Chondrocyte (in vitro differentiated cells): ENCODE measurements at regions not wholly inside any gene's neighbourhood (a gene's known extent, or its start where the extent isn't known, plus 50 kb on each side); places are given as distances from the start of the nearest gene placed in this dataset.

Experiments
- DNase-seq: peaks from one replicate; pipeline ENCODE4 v3.0.0; 2021; ENCODE audit warnings: mixed read lengths, low spot score
- H3K27ac Mint-ChIP-seq: one replicate; pipeline ENCODE4 v1.8.0; 2021; ENCODE audit warnings: mild to moderate bottlenecking, moderate library complexity, mixed read lengths; ENCODE audit not compliant: unreplicated experiment
- H3K27me3 Mint-ChIP-seq: 2 replicates; pipeline ENCODE4 v1.8.0; 2021; ENCODE audit warnings: low read depth, mixed read lengths
- H3K36me3 Mint-ChIP-seq: 2 replicates; pipeline ENCODE4 v1.8.0; 2021; ENCODE audit warnings: low read depth, mixed read lengths
- H3K4me1 Mint-ChIP-seq: 2 replicates; pipeline ENCODE4 v1.8.0; 2021; ENCODE audit warnings: low read depth, mild to moderate bottlenecking, mixed read lengths
- H3K4me3 Mint-ChIP-seq: one replicate; pipeline ENCODE4 v1.8.0; 2021; ENCODE audit warnings: mild to moderate bottlenecking, moderate library complexity, mixed read lengths; ENCODE audit not compliant: unreplicated experiment
- H3K9me3 Mint-ChIP-seq: 2 replicates; pipeline ENCODE4 v1.8.0; 2021; ENCODE audit warnings: low read depth, mixed read lengths
- TF ChIP-seq, protein P1 (sequence below): fragments of 200-600 bp; sonication (generic); IDR thresholded peaks from 2 replicates; pipeline ENCODE4 v1.5.0; 2021; ENCODE audit warnings: antibody characterized with exemption, mild to moderate bottlenecking, moderate library complexity

DNA sequence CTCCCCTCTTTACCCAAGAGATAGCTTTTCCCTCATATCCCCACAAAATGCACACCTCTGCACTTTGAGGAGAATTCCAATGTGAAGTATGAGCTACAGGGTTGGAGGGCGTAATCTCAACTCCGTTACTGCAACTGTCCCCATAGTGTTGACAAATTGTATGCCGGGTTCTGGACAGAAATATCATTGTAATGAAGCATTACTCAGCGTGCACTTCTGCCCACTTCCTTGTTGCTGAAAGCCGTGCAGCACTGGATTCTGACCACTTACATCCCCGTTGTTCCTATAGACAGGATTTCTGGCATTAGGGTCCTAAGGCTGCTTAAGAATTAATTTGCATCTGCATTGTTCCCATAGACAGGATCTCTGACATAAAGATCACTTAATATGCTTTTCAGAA lies 205.6 kb downstream of the RHOU start:
- peaks cover 5% of the 10 kb centered on the region for H3K27me3 Mint-ChIP-seq
- H3K4me3 Mint-ChIP-seq = no peak overlapping the region
- H3K27ac Mint-ChIP-seq = no peak overlapping the region
- TF ChIP-seq, protein P1, sequence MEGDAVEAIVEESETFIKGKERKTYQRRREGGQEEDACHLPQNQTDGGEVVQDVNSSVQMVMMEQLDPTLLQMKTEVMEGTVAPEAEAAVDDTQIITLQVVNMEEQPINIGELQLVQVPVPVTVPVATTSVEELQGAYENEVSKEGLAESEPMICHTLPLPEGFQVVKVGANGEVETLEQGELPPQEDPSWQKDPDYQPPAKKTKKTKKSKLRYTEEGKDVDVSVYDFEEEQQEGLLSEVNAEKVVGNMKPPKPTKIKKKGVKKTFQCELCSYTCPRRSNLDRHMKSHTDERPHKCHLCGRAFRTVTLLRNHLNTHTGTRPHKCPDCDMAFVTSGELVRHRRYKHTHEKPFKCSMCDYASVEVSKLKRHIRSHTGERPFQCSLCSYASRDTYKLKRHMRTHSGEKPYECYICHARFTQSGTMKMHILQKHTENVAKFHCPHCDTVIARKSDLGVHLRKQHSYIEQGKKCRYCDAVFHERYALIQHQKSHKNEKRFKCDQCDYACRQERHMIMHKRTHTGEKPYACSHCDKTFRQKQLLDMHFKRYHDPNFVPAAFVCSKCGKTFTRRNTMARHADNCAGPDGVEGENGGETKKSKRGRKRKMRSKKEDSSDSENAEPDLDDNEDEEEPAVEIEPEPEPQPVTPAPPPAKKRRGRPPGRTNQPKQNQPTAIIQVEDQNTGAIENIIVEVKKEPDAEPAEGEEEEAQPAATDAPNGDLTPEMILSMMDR = no peak
- peaks cover 14% of the 10 kb centered on the region for H3K4me1 Mint-ChIP-seq
- no peak for DNase-seq
- no peaks in the 10 kb centered on the region for H3K9me3 Mint-ChIP-seq
- no peaks in the 10 kb centered on the region for H3K36me3 Mint-ChIP-seq

DNA sequence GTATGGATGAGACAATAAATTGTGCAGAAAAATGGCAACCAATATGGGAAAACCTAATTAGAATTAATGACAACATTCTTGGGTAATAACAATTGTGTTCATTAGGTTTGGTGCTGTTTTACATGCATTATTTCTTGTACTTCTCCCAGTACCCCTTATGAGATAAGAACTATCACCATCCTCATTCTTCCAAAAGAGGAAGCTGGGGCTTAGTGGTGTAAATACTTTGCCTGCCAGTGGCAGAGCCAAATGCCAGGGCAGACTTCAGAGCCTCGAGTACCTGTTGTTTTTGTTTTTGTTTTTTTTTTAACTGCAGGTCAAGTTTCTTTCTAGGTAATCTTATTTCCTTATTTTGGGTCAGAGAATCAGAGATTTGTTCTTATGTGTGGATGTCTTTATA lies 206.4 kb downstream of the RHOU start:
- DNase-seq = no peak
- TF ChIP-seq, protein P1 = no peak
- Mint-ChIP-seq H3K9me3 (no peaks in the 10 kb centered on the region), H3K27me3 (peaks cover 5% of the 10 kb centered on the region), H3K4me3 (no peak overlapping the region), H3K36me3 (no peaks in the 10 kb centered on the region), H3K27ac (no peak overlapping the region), H3K4me1 (peaks cover 14% of the 10 kb centered on the region)

DNA sequence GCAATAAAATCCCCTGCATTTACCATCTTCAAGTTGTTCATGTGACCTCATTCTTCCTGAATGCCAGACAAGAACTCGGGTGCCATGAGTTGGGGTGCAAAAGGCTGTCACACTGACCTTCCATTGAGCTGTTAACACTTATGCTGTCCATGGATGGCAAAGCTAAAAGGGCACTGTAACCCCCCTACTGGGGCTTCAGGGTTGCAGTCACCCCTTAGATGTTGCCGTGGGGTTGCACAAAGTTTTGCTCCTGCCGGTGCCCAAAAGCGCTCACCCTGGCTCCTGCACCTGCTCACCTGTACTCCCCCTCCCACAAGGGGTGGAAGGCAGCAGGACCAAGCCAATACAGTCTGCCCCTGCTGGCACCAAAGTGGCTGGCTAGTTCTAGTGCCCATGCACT lies 208.2 kb downstream of the RHOU start:
- no peak overlapping the region for H3K4me3 Mint-ChIP-seq

DNA sequence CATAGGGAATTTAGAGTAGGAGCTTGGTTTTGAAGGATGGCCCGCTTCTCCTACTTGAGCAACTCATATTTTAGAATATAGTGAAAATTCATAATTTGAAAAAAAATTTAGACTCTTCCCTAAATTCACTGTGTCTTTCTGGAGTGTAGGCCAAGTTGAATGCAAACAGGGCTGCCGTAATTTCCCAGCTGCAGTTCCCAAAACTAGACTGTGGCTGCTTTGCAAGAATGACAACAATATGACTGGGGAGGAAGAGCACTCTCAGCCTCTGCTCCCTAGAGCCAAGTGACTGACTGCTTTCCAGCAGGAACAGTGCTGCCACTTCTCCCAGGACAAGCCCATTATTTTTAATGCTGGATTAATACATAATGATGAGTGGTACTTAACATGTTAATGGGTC lies 209.0 kb downstream of the RHOU start:
- TF ChIP-seq, protein P1 = no peak
- no peak overlapping the region for H3K27ac Mint-ChIP-seq
- no peaks in the 10 kb centered on the region for H3K4me1 Mint-ChIP-seq
- H3K4me3 Mint-ChIP-seq = no peak overlapping the region
- peaks cover 5% of the 10 kb centered on the region for H3K27me3 Mint-ChIP-seq
- H3K36me3 Mint-ChIP-seq = no peaks in the 10 kb centered on the region
- no peak for DNase-seq
- no peaks in the 10 kb centered on the region for H3K9me3 Mint-ChIP-seq

More for the DNA sequence above, 208.2 kb downstream of the RHOU start:
- DNase-seq = no peak
- TF ChIP-seq, protein P1 = no peak
- H3K27me3 Mint-ChIP-seq = peaks cover 5% of the 10 kb centered on the region
- H3K27ac Mint-ChIP-seq = no peak overlapping the region
- H3K4me1 Mint-ChIP-seq = peaks cover 3% of the 10 kb centered on the region
- no peaks in the 10 kb centered on the region for H3K9me3 Mint-ChIP-seq
- no peaks in the 10 kb centered on the region for H3K36me3 Mint-ChIP-seq

DNA sequence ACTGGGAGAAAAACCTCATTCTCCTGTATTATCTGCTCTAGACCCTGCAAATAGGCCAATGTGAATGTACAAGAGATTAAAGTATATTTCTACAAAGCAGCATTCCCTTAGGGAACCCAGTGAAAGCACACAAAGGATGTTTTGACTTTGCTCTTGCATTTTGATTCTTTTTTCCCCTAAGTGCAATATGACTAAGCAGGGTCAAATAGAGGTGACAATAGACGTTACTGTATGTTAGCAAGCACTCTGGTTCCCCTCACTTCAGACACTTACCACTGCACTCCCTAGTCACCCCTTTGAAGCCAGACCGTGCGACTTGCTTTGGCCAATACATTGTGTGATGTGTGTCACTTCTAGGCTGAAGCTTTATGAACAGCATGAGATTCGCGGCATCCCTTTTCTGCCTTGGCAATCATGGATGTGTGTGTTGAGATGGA lies 209.7 kb downstream of the RHOU start:
- H3K27me3 Mint-ChIP-seq = peaks cover 5% of the 10 kb centered on the region
- no peak for DNase-seq
- no peaks in the 10 kb centered on the region for H3K36me3 Mint-ChIP-seq
- TF ChIP-seq, protein P1 = no peak
- H3K4me3 Mint-ChIP-seq = no peak overlapping the region
- no peak overlapping the region for H3K27ac Mint-ChIP-seq
- H3K9me3 Mint-ChIP-seq = no peaks in the 10 kb centered on the region
- H3K4me1 Mint-ChIP-seq = no peaks in the 10 kb centered on the region
